SU-DHL-6 (cell line): ENCODE measurements at regions not wholly inside any gene's neighbourhood (a gene's known extent, or its start where the extent isn't known, plus 50 kb on each side); places are given as distances from the start of the nearest gene placed in this dataset.

Experiments used
- CTCF ChIP-seq: fragments of 200-600 bp; sonication (generic); IDR thresholded peaks from one replicate; pipeline ENCODE4 v1.5.1; 2017; ENCODE audit warnings: antibody characterized with exemption, mild to moderate bottlenecking, low read length, moderate library complexity; ENCODE audit not compliant: insufficient read depth, poor library complexity, severe bottlenecking
- EZH2phosphoT487 ChIP-seq: fragments of 200-600 bp; sonication (generic), shearing (Covaris generic); conservative IDR thresholded peaks from 2 replicates; pipeline ENCODE4 v1.6.1; 2018; ENCODE audit warnings: mild to moderate bottlenecking, antibody characterized with exemption, low read length, moderate library complexity, mixed read lengths

GRCh38 chr5:88368201-88368600 is 99.6 kb upstream of the TMEM161B start:
- TF ChIP-seq CTCF (no peak), EZH2phosphoT487 (no peak)
